DMS53 treated with DMSO at 0.1 percent for 48 hours (cell line): ENCODE measurements at regions not wholly inside any gene's neighbourhood (a gene's known extent, or its start where the extent isn't known, plus 50 kb on each side); places are given as distances from the start of the nearest gene placed in this dataset.
A peak's percentile ranks its signal among the peaks of the same experiment; 100 is the strongest.

Source experiments
- DNase-seq: peaks from one replicate; lab custom pipeline; 2025; ENCODE audit not compliant: unreplicated experiment; lab: John Stamatoyannopoulos, UW

GRCh38 chr3:193870376-193871219, 265.4 kb upstream of the HES1 start:
- DNase-seq: no peak

- no peak for DNase-seq
Observed at GRCh38 chr3:193871220-193871485, 264.8 kb upstream of the HES1 start.

- DNase-seq: peak; percentile 80
Observed at GRCh38 chr3:193872265-193872753, 263.6 kb upstream of the HES1 start.

- DNase-seq: no peak
Observed at GRCh38 chr3:193873426-193874201, 262.3 kb upstream of the HES1 start.

- no peak for DNase-seq
Observed at GRCh38 chr3:193874512-193874911, 261.4 kb upstream of the HES1 start.

GRCh38 chr3:193874997-193875593, 260.9 kb upstream of the HES1 start:
- no peak for DNase-seq

- DNase-seq: no peak
Observed at GRCh38 chr3:193875601-193876321, 260.2 kb upstream of the HES1 start.

GRCh38 chr3:193879099-193879863, 256.7 kb upstream of the HES1 start:
- DNase-seq: no peak

GRCh38 chr3:193879864-193880242, 256.1 kb upstream of the HES1 start:
- no peak for DNase-seq

GRCh38 chr3:193882091-193882490, 253.9 kb upstream of the HES1 start:
- DNase-seq: no peak

- DNase-seq: no peak
Observed at GRCh38 chr3:193883551-193883950, 252.4 kb upstream of the HES1 start.

- DNase-seq: no peak
Observed at GRCh38 chr3:193884027-193884426, 251.9 kb upstream of the HES1 start.

GRCh38 chr3:193884652-193885051, 251.3 kb upstream of the HES1 start:
- DNase-seq: no peak

- DNase-seq: no peak
Observed at GRCh38 chr3:193885832-193886231, 250.1 kb upstream of the HES1 start.

GRCh38 chr3:193890016-193890897, 245.7 kb upstream of the HES1 start:
- DNase-seq: no peak

- DNase-seq: no peak
Observed at GRCh38 chr3:193894121-193894863, 241.7 kb upstream of the HES1 start.

- DNase-seq: no peak
Observed at GRCh38 chr3:193895409-193895808, 240.5 kb upstream of the HES1 start.

GRCh38 chr3:193896419-193896818, 239.5 kb upstream of the HES1 start:
- no peak for DNase-seq

GRCh38 chr3:193897288-193897687, 238.7 kb upstream of the HES1 start:
- no peak for DNase-seq
